Fibroblast of gingiva (primary cell): ENCODE measurements at regions not wholly inside any gene's neighbourhood (a gene's known extent, or its start where the extent isn't known, plus 50 kb on each side); places are given as distances from the start of the nearest gene placed in this dataset.
"Not testable (repeated sequence)": the region's sequence is repeated elsewhere in the genome, so short reads cannot be mapped to it uniquely, and the experiment has no call there.

Experiments used
- DNase-seq: peaks from one replicate; pipeline ENCODE4 v3.0.0-alpha.2; 2011; ENCODE audit warnings: low read depth

DNA sequence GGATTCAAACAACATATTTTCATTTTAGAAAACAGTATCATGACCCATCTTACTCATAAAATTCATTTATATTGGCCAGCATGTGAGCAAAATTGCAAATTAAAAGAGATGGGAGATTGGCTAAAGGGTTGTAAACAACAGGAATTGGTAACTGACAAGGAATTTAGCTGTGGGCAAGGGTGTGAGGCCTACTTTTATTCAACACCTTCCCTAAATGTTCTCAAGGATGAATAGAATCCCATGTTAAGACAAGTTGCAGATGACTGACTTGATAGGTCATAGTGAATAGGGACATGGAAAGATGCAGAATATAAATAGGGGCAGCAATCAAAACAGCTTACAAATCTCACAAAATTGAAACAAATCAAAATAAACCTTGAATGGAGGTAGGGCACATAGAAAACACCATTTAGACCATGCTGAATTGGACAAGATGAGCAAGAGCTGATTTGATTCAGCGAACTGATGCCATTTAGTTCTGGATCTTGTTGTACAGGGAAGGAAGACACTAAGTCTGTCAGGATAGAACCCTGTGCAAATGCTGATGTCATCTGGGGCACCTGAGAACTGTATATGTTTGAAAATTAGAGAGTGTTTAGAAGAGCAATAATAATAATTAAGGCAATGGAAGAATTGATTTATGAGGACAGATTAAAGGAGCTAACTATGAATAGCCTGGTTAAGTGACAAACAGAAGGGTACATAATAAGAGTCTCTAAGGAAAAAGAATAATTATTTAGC, 509.7 kb downstream of the ZEB2 start:
- no peak for DNase-seq

DNA sequence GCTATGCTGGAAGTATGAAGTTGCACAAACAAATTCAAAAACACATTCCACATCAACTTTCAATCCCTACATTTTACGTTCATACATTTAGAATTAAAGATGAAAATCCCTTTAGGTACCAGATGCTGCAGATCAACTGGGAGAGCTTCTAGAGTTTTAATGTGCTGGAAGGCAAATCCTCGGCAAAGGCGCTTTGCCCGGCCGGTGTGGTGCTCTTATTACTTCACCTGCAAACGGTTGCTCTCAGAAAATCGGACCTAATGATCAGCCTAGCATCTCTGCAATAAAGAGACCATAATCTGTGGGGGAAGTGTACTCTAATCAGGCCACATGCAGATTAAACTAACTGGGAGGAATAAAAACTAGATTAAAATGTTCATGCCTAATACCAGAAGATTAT, 513.8 kb downstream of the ZEB2 start:
- DNase-seq: no peak

- no peak for DNase-seq
Measured at GRCh38 chr2:144004742-144005141, 515.2 kb downstream of the ZEB2 start.

DNA sequence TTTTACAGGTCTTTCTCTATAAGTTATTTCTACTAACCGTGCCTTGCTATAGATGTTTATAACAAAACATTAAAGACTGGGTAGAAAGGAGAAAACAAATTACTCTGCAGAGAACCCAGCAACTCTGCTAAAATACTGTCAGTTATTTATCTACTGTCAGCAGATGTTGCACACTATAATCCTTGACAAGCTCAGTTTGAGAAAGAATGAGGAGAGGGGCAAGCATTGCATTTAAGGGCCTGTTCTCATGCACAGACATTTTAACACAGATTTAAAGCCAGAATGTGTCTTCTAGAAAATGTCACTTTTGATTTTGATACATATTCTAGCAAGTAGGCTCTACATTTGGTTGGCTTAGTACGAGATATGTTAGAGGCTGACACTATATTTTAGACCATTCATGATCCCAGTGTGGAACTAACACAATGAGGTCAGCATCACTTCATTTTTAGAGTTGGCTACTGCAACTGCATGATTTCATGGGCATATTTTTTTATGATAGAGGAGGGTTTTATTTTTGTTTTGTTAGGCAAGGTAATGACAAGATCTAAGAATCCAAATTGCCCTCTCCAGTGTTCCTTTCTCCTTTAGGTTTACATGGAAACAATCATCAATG, 516.4 kb downstream of the ZEB2 start:
- no peak for DNase-seq

DNA sequence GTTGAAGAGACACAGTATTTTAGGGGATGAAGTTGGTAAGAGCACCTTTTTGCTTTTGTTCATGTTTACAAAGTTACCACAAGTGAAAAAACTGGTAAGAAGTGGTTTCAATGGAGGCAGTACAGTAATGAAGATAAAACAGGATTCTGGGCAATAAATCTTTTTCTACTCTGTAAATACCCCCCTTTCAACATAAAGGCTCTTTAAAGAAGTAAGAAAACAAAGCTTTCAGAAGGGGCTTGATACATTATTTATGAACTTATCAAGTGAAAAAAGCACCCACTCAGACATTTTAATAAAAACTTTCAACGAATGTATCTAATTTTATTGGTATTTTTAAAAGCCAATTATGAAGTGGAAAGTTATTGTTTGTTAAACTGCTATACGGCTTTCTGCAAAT, 522.9 kb downstream of the ZEB2 start:
- no peak for DNase-seq

DNA sequence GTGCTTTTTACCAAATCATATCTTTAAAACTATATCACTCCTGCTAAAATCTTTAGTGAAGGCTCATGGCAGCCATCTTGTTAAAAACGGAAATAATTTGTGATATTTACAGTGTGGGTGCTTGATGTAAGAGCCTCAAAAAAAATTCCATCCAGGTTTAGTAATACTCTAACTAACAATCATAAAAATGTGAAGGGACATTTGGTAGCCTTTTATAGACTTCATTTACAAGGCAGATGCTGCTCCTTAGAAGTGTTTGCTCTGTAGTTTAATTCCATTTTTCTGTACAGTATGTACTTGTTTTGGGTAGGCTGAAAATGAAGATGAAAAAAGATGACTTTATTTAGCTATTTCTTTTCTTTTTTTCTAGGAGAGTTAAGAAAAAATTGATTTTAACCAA, 525.0 kb downstream of the ZEB2 start:
- DNase-seq: no peak

DNA sequence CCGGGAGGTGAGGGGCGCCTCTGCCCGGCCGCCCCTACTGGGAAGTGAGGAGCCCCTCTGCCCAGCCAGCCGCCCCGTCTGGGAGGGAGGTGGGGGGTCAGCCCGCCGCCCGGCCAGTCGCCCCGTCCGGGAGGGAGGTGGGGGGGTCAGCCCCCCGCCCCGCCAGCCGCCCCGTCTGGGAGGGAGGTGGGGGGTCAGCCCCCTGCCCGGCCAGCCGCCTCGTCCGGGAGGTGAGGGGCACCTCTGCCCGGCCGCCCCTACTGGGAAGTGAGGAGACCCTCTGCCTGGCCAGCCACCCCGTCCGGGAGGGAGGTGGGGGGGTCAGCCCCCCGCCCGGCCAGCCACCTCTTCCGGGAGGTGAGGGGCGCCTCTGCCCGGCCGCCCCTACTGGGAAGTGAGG, 528.3 kb downstream of the ZEB2 start:
- DNase-seq: not testable (repeated sequence)

GRCh38 chr2:143988082-143988481, 531.8 kb downstream of the ZEB2 start:
- no peak for DNase-seq

- DNase-seq: no peak
Measured at GRCh38 chr2:143981428-143981827, 538.5 kb downstream of the ZEB2 start.

- no peak for DNase-seq
Measured at GRCh38 chr2:143977356-143977755, 542.6 kb downstream of the ZEB2 start.

GRCh38 chr2:143975216-143975615, 544.7 kb downstream of the ZEB2 start:
- DNase-seq: no peak

DNA sequence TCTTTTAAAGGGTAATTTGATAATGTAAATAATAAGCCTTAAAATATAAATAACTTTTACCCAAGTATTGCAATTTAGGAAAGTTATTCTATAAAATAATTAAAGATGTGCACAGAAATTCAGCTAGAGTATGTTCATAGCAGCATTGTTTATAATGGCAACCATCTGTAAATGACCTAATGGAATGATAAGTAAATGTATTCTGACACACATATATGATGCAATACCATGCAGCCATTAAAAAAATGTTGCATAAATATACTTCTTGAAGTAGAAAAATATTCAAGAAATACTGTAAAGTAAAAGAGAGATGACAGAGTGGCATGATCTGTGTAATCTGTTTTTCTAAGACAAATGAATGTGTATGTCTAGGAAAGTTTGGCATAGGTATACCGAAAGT, 545.7 kb downstream of the ZEB2 start:
- peak; percentile 83 for DNase-seq

DNA sequence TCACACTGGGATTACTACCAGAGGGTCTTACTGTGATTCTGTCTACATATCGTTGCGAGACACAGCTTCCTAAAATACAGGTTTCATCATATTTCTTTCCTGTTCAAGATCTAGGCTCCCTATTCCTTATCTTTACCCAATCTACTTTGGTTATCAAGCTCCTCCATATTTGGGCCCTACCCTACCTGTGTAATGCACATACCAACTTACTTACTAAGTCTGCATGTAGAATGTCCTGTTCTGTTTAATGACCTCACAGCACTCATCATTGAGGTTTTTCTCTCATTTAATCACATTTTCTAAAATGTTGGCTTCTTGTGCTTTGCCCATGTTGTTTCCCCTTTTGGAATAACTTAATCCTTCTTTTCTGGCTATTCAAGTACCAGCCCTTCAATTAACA, 551.1 kb downstream of the ZEB2 start:
- no peak for DNase-seq

DNA sequence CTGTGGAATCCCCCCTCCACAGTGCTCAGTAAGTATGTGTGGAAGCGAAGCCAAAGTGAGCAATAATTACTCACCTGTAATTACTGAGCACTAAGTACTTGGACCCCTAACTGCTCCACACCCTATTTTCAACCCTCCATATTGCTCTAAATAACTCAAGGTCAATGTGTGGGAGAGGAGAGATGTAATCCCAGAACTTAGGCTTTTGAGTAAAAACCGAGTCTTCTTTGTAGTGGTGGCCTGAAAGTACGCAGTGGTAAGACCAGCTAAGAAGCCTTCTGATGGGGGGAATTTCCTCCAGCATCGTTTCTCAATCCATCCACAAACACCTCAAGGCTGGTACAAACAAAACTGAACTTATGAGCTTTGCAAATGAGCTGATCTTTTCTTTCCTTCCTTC, 551.6 kb downstream of the ZEB2 start:
- DNase-seq: no peak

GRCh38 chr2:143965493-143966164, 554.3 kb downstream of the ZEB2 start:
- no peak for DNase-seq

- DNase-seq: no peak
Measured at GRCh38 chr2:143964891-143965290, 555.0 kb downstream of the ZEB2 start.

DNA sequence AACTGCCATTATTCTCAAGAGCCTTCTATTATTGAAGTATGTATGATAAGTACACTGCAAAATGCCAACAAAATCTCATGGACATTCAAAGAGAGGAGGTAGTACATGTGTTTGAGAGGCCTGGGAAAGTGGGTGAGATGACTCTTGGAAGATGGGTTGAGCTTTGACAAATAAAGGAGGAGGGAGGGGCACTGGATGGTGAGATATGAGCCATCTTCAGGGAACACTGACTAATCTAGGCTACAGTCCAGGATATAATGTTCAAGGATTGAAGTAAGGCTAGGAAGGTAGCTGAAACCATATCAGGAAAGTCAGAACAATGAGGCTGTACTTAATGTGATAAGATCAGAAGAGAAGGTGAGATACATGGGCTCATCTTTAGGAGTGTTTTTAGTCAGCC, 559.7 kb downstream of the ZEB2 start:
- no peak for DNase-seq

GRCh38 chr2:143957321-143957720, 562.6 kb downstream of the ZEB2 start:
- no peak for DNase-seq

DNA sequence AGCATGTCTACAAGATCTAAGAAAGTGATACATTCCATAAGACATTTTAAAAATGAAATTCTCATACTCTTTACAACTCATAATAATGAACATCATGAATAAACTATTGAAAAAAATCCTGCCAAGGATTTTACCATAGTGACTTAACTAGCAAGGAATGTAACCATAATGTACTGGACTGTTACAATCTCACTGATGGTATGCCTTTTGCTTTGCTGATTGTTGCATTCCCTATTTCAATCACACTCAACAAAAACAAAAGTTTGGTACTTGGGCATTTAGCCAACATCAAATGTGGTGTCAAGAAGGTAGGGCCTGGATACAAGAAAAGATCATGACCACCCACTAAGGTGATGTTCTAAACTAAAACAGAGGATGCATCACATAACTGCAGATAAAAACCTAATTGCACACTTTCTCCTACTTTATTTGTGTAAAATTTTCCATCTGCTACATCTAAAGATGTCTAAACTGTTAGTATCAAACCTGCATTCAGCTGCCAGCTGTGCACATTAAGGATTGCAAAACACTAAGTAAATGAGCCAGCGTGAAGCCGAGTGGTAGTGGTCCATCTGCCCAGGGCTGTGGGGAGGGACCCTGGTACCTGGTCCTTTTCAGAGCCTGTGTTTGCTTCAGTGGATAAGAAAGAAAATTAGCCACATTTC, 564.4 kb downstream of the ZEB2 start:
- DNase-seq: peak; percentile 74

GRCh38 chr2:143954844-143955243, 565.1 kb downstream of the ZEB2 start:
- no peak for DNase-seq

- peak; percentile 25 for DNase-seq
Measured at GRCh38 chr2:143954186-143954585, 565.7 kb downstream of the ZEB2 start.

- peak; percentile 10 for DNase-seq
Measured at GRCh38 chr2:143953451-143954030, 566.4 kb downstream of the ZEB2 start.

- no peak for DNase-seq
Measured at GRCh38 chr2:143952536-143952935, 567.4 kb downstream of the ZEB2 start.
